WERI-Rb-1 (cell line): ENCODE measurements at regions not wholly inside any gene's neighbourhood (a gene's known extent, or its start where the extent isn't known, plus 50 kb on each side); places are given as distances from the start of the nearest gene placed in this dataset.
"Not testable (repeated sequence)": the region's sequence is repeated elsewhere in the genome, so short reads cannot be mapped to it uniquely, and the experiment has no call there.

Source experiments
- DNase-seq: peaks from one replicate; pipeline ENCODE4 v3.0.0-alpha.2; 2020
- H3K27ac ChIP-seq: fragments of 250-450 bp; sonication (Bioruptor Pico); 2 replicates; pipeline ENCODE4 v1.5.1; 2020; ENCODE audit warnings: mild to moderate bottlenecking, moderate library complexity
- H3K27me3 ChIP-seq: fragments of 250-450 bp; sonication (Bioruptor Pico); 2 replicates; pipeline ENCODE4 v1.5.1; 2021; ENCODE audit warnings: mild to moderate bottlenecking, low read depth, moderate library complexity; ENCODE audit not compliant: insufficient read depth, severe bottlenecking
- H3K36me3 ChIP-seq: fragments of 250-450 bp; sonication (Bioruptor Pico); 2 replicates; pipeline ENCODE4 v1.5.1; 2020; ENCODE audit warnings: mild to moderate bottlenecking, moderate library complexity
- H3K4me3 ChIP-seq: 2 replicates; pipeline ENCODE4 v1.5.1; 2011; ENCODE audit warnings: low read depth, mild to moderate bottlenecking, control low read depth, low read length
- H3K9me3 ChIP-seq: fragments of 250-450 bp; sonication (Bioruptor Pico); 2 replicates; pipeline ENCODE4 v1.5.1; 2021; ENCODE audit warnings: mild to moderate bottlenecking, moderate library complexity; ENCODE audit not compliant: severe bottlenecking
- TF ChIP-seq, protein P1 (sequence below): IDR thresholded peaks from 2 replicates; pipeline ENCODE4 v1.5.1; 2011; ENCODE audit warnings: low read depth, mild to moderate bottlenecking, control low read depth, inconsistent platforms, low read length

- TF ChIP-seq, protein P1, sequence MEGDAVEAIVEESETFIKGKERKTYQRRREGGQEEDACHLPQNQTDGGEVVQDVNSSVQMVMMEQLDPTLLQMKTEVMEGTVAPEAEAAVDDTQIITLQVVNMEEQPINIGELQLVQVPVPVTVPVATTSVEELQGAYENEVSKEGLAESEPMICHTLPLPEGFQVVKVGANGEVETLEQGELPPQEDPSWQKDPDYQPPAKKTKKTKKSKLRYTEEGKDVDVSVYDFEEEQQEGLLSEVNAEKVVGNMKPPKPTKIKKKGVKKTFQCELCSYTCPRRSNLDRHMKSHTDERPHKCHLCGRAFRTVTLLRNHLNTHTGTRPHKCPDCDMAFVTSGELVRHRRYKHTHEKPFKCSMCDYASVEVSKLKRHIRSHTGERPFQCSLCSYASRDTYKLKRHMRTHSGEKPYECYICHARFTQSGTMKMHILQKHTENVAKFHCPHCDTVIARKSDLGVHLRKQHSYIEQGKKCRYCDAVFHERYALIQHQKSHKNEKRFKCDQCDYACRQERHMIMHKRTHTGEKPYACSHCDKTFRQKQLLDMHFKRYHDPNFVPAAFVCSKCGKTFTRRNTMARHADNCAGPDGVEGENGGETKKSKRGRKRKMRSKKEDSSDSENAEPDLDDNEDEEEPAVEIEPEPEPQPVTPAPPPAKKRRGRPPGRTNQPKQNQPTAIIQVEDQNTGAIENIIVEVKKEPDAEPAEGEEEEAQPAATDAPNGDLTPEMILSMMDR = no peak
- H3K27me3 ChIP-seq = no peaks in the 10 kb centered on the region
- no peak for DNase-seq
- H3K27ac ChIP-seq = no peak overlapping the region
- H3K36me3 ChIP-seq = no peaks in the 10 kb centered on the region
- H3K4me3 ChIP-seq = no peak overlapping the region
- H3K9me3 ChIP-seq = no peaks in the 10 kb centered on the region
These were observed 632.5 kb upstream of the ST8SIA4 start for GRCh38 chr5:101535626-101536025.

DNA sequence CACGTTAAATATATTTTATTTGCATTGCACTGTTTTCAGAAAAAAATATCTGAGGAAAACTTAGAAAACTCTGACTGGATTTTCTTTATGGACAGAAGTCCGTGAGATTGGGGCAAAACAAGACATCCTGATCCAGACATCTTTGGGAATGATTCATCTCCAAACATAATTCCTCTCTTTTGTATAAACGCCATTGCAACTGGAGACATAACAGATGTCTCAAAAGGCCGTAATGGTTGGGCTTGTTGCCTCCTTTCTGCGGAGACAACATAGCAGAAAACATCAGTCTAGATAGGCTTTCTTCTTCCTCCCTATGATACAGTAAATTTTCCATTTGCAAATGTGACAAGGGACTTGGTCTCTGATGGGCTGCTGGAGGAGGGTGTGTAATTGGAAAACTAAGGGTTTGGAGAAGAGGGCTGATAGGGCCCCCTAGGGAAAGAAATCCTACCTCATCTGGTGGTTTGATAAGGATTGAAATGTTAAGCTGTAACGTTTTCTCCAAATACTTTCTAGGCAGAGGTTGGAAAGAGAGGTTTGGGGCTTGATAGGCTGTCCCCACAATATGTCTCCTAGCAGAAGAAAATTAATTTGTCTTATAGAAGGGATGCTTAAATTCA, 631.5 kb upstream of the ST8SIA4 start:
- TF ChIP-seq, protein P1 = no peak
- Histone ChIP-seq H3K9me3 (no peaks in the 10 kb centered on the region), H3K27me3 (no peaks in the 10 kb centered on the region), H3K36me3 (no peaks in the 10 kb centered on the region), H3K27ac (no peak overlapping the region), H3K4me3 (no peak overlapping the region)
- no peak for DNase-seq

GRCh38 chr5:101532430-101532829, 629.3 kb upstream of the ST8SIA4 start:
- Histone ChIP-seq H3K36me3 (no peaks in the 10 kb centered on the region), H3K27me3 (no peaks in the 10 kb centered on the region), H3K4me3 (no peak overlapping the region), H3K27ac (no peak overlapping the region), H3K9me3 (no peaks in the 10 kb centered on the region)
- TF ChIP-seq, protein P1 = no peak
- no peak for DNase-seq

DNA sequence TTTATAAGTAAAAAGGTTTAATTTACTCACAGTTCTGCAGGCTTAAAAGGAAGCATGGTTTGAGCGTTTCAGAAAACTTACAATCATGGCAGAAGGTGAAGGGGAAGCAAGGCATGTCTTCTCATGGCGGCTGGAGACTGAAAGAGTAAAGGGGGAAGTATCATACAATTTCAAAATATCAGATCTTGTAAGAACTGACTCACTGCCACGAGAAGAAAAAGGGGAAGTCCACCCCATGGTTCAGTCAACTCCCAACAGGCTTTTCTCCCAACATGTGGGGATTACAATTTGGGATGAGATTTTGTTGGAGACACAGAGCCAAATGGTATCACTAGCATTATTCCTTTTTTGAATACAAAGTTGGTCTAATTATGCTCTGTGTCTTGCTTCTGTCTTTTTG, 627.9 kb upstream of the ST8SIA4 start:
- Histone ChIP-seq H3K27ac (no peak overlapping the region), H3K4me3 (no peak overlapping the region), H3K9me3 (no peaks in the 10 kb centered on the region), H3K36me3 (no peaks in the 10 kb centered on the region), H3K27me3 (no peaks in the 10 kb centered on the region)
- DNase-seq = no peak
- TF ChIP-seq, protein P1 = no peak

DNA sequence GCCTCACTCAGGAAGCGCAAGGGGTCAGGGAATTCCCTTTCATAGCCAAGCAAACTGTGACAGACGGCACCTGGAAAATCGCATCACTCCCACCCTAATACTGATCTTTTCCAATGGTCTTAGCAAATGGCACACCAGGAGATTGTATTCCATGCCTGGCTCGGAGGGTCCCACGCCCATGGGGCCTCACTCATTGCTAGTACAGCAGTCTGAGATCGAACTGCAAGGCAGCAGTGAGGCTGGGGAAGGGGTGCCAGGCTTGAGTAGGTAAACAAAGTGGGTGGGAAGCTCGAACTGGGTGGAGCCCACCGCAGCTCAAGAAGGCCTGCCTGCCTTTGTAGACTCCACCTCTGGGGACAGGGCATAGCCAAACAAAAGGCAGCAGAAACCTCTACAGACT, 626.0 kb upstream of the ST8SIA4 start:
- not testable (repeated sequence) for H3K9me3 ChIP-seq, DNase-seq, H3K27me3 ChIP-seq, H3K36me3 ChIP-seq, H3K4me3 ChIP-seq, H3K27ac ChIP-seq

- TF ChIP-seq, protein P1 = no peak
- Histone ChIP-seq H3K9me3 (no peaks in the 10 kb centered on the region), H3K4me3 (no peak overlapping the region), H3K27me3 (no peaks in the 10 kb centered on the region), H3K27ac (no peak overlapping the region), H3K36me3 (no peaks in the 10 kb centered on the region)
- DNase-seq = no peak
These were observed 617.3 kb upstream of the ST8SIA4 start for GRCh38 chr5:101520417-101520816.
